IMR-90 (cell line): ENCODE measurements at regions not wholly inside any gene's neighbourhood (a gene's known extent, or its start where the extent isn't known, plus 50 kb on each side); places are given as distances from the start of the nearest gene placed in this dataset.

ENCODE experiments used
- ATAC-seq: fragments of 200-7000 bp; cut with Tn5 transposase; 2 replicates; pipeline ENCODE4 v1.9.1; 2020; ENCODE audit warnings: low read depth, mild to moderate bottlenecking, moderate library complexity
- BruUV-seq: library from RNA; stranded (reverse); fragments of 400-500 nt; replicated peaks from 2 replicates; lab custom pipeline; 2021; lab: Mats Ljungman, UMichigan
- CTCF ChIA-PET: fragments of 300-600 bp; formaldehyde crosslinking; extraction: SDS; loops from one replicate; lab custom pipeline; 2021; ENCODE audit warnings: antibody characterized with exemption; lab: Yijun Ruan, JAX
- POLR2A ChIA-PET: fragments of 300-600 bp; sonication (Branson Sonifier 250); formaldehyde crosslinking; loops from one replicate; lab custom pipeline; 2022; ENCODE audit warnings: antibody characterized with exemption; ENCODE audit not compliant: unreplicated experiment; lab: Charles Lee
- DNase-seq: peaks from one replicate; pipeline ENCODE4 v3.0.0; 2013
- H2AFZ ChIP-seq: replicated peaks from 2 replicates; pipeline ENCODE3; 2013; ENCODE audit warnings: low read length, mild to moderate bottlenecking; ENCODE audit not compliant: poor library complexity
- H2AK5ac ChIP-seq: 2 replicates; pipeline ENCODE4 v1.6.1; 2013; ENCODE audit warnings: low read depth, low read length, inconsistent platforms
- H2AK9ac ChIP-seq: replicated peaks from 2 replicates; pipeline ENCODE3; 2013; ENCODE audit warnings: mild to moderate bottlenecking, low read depth, low read length, moderate library complexity; ENCODE audit not compliant: poor library complexity
- H2BK120ac ChIP-seq: 2 replicates; pipeline ENCODE4 v1.6.1; 2013; ENCODE audit warnings: low read depth, low read length, inconsistent platforms
- H2BK15ac ChIP-seq: 3 replicates; pipeline ENCODE4 v1.6.1; 2013; ENCODE audit warnings: low read depth, low read length, inconsistent platforms
- H2BK20ac ChIP-seq: 2 replicates; pipeline ENCODE4 v1.6.1; 2013; ENCODE audit warnings: low read depth, mild to moderate bottlenecking, inconsistent platforms, low read length, moderate library complexity
- H2BK5ac ChIP-seq: 2 replicates; pipeline ENCODE4 v1.6.1; 2013; ENCODE audit warnings: mild to moderate bottlenecking, low read depth, low read length, inconsistent platforms; ENCODE audit not compliant: poor library complexity, severe bottlenecking
- H3K14ac ChIP-seq: replicated peaks from 2 replicates; pipeline ENCODE4 v1.6.1; 2013; ENCODE audit warnings: low read depth, low read length, inconsistent platforms
- H3K18ac ChIP-seq: 2 replicates; pipeline ENCODE4 v1.6.1; 2013; ENCODE audit warnings: low read depth, low read length, control low read depth
- H3K23ac ChIP-seq: 2 replicates; pipeline ENCODE4 v1.6.1; 2013; ENCODE audit warnings: low read depth, low read length, inconsistent platforms
- H3K27ac ChIP-seq: 2 replicates; pipeline ENCODE4 v1.5.1; 2013; ENCODE audit warnings: mild to moderate bottlenecking, control low read depth, low read length; ENCODE audit not compliant: insufficient read depth
- H3K27me3 ChIP-seq: 2 replicates; pipeline ENCODE4 v1.6.1; 2013; ENCODE audit warnings: low read length; ENCODE audit not compliant: control insufficient read depth, insufficient read depth
- H3K36me3 ChIP-seq: 2 replicates; pipeline ENCODE4 v1.6.1; 2013; ENCODE audit warnings: low read length, mixed read lengths; ENCODE audit not compliant: control insufficient read depth, insufficient read depth
- H3K4ac ChIP-seq: 2 replicates; pipeline ENCODE4 v1.6.1; 2013; ENCODE audit warnings: low read depth, low read length, inconsistent platforms
- H3K4me1 ChIP-seq: 2 replicates; pipeline ENCODE4 v1.6.1; 2013; ENCODE audit warnings: low read length, mixed read lengths; ENCODE audit not compliant: control insufficient read depth, insufficient read depth
- H3K4me2 ChIP-seq: 2 replicates; pipeline ENCODE4 v1.6.1; 2013; ENCODE audit warnings: low read depth, mild to moderate bottlenecking, control low read depth, low read length, moderate library complexity
- H3K4me3 ChIP-seq: 2 replicates; pipeline ENCODE4 v1.5.1; 2013; ENCODE audit warnings: low read depth, mild to moderate bottlenecking, control low read depth, low read length, moderate library complexity; ENCODE audit not compliant: insufficient read depth
- H3K56ac ChIP-seq: 2 replicates; pipeline ENCODE4 v1.6.1; 2013; ENCODE audit warnings: low read length, inconsistent platforms; ENCODE audit not compliant: insufficient read depth; ENCODE audit errors: extremely low read depth
- H3K79me1 ChIP-seq, 2 experiments: 2 replicates each; pipeline ENCODE4 v1.6.1; 2013; ENCODE audit warnings: low read length in 2 of 2, inconsistent platforms in 1 of 2, low read depth in 1 of 2
- H3K9ac ChIP-seq: 2 replicates; pipeline ENCODE4 v1.6.1; 2013; ENCODE audit warnings: low read depth, low read length, control low read depth
- H3K9me1 ChIP-seq: 2 replicates; pipeline ENCODE4 v1.6.1; 2013; ENCODE audit warnings: low read length, inconsistent platforms; ENCODE audit not compliant: insufficient read depth
- H3K9me3 ChIP-seq: 2 replicates; pipeline ENCODE4 v1.6.1; 2013; ENCODE audit warnings: low read length; ENCODE audit not compliant: control insufficient read depth, insufficient read depth
- H4K20me1 ChIP-seq: 2 replicates; pipeline ENCODE4 v1.6.1; 2013; ENCODE audit warnings: low read length, inconsistent platforms; ENCODE audit not compliant: insufficient read depth
- H4K5ac ChIP-seq: 2 replicates; pipeline ENCODE4 v1.6.1; 2013; ENCODE audit warnings: mild to moderate bottlenecking, low read depth, low read length, control low read depth
- H4K8ac ChIP-seq, 2 experiments: 2 replicates each; pipeline ENCODE4 v1.6.1; 2013; ENCODE audit warnings: low read depth in 2 of 2, low read length in 2 of 2, control low read depth in 1 of 2, inconsistent platforms in 1 of 2
- H4K91ac ChIP-seq: 2 replicates; pipeline ENCODE4 v1.6.1; 2013; ENCODE audit warnings: low read depth, low read length, inconsistent platforms; ENCODE audit not compliant: insufficient read depth
- USF2 ChIP-seq: fragments of 150-350 bp; IDR thresholded peaks from 2 replicates; pipeline ENCODE4 v1.6.1; 2017; ENCODE audit warnings: mild to moderate bottlenecking, antibody characterized with exemption, low read length, low read depth
- WGBS, 2 experiments: methylation state at CpG; one replicate each; pipeline versions ENCODE4 v1.1.5 to v1.1.7; 2013; ENCODE audit warnings: missing lambda C conversion rate in 2 of 2; ENCODE audit not compliant: insufficient read length in 1 of 2; ENCODE audit errors: extremely low coverage in 2 of 2; 5-methylcytosine and 5-hydroxymethylcytosine counted together
- dilution Hi-C: fragments of 300-500 bp; cut with HindIII; formaldehyde crosslinking; loops from one replicate; pipeline ENCODE4 v1.14.3; 2018; ENCODE audit warnings: low sequenced_read_pairs; ENCODE audit not compliant: unreplicated experiment
- in situ Hi-C: fragments of 300-500 bp; cut with MboI; formaldehyde crosslinking; loops from 3 replicates; pipeline ENCODE4 v1.14.3; 2019; ENCODE audit warnings: low sequenced_read_pairs, inconsistent platforms, mixed read lengths
- intact Hi-C: fragments of 100-400 bp; cut with micrococcal nuclease; formaldehyde crosslinking; loops from 2 replicates; pipeline ENCODE4 v1.10.0; 2022

- peaks cover 16% of the 10 kb centered on the region for H3K9me3 ChIP-seq
- H3K9ac ChIP-seq: no peak overlapping the region
- H2BK5ac ChIP-seq: no peak overlapping the region
- no peak for ATAC-seq
- no peak overlapping the region for H3K4ac ChIP-seq
- no peak overlapping the region for H4K5ac ChIP-seq
- dilution Hi-C loops: no loop called here
- no peaks in the 10 kb centered on the region for H3K9me1 ChIP-seq
- H3K36me3 ChIP-seq: no peaks in the 10 kb centered on the region
- WGBS, 2 experiments: no CpG with 5 or more reads among the region's 2 CpGs
- no peak overlapping the region for H3K4me3 ChIP-seq
- TF ChIP-seq USF2: no peak
- H3K4me1 ChIP-seq: no peaks in the 10 kb centered on the region
- no peak overlapping the region for H2BK120ac ChIP-seq
- no peak overlapping the region for H3K4me2 ChIP-seq
- ChIA-PET CTCF (no interaction called here), POLR2A (no interaction called here)
- no peak overlapping the region for H4K91ac ChIP-seq
- no TSS peak for BruUV-seq
- no peaks in the 10 kb centered on the region for H4K20me1 ChIP-seq
- no peak overlapping the region for H3K27ac ChIP-seq
- no peak overlapping the region for H2BK15ac ChIP-seq
- in situ Hi-C loops: no loop called here
- H3K79me1 ChIP-seq: no peaks in the 10 kb centered on the region
- H2AK9ac ChIP-seq: no peak overlapping the region
- H2AFZ ChIP-seq: no peak overlapping the region
- intact Hi-C loops: no loop called here
- H3K27me3 ChIP-seq: no peaks in the 10 kb centered on the region
- no peak overlapping the region for H2AK5ac ChIP-seq
- no peak overlapping the region for H3K18ac ChIP-seq
- DNase-seq: no peak
- no peak overlapping the region for H3K23ac ChIP-seq
- H3K56ac ChIP-seq: no peak overlapping the region
- no peak overlapping the region for H4K8ac ChIP-seq
- no peak overlapping the region for H3K14ac ChIP-seq
- H2BK20ac ChIP-seq: no peak overlapping the region
Measured at GRCh38 chr5:4044881-4045280, 449.2 kb downstream of the IRX1 start.
